H1 (cell line): ENCODE measurements at regions not wholly inside any gene's neighbourhood (a gene's known extent, or its start where the extent isn't known, plus 50 kb on each side); places are given as distances from the start of the nearest gene placed in this dataset.

Experiments
- CTCF ChIA-PET: fragments of 300-600 bp; sonication (Branson Sonifier 250); formaldehyde crosslinking; loops from one replicate; lab custom pipeline; 2021; ENCODE audit not compliant: partially characterized antibody; lab: Charles Lee
- POLR2A ChIA-PET: fragments of 300-600 bp; sonication (Branson Sonifier 250); formaldehyde crosslinking; loops from one replicate; lab custom pipeline; 2021; ENCODE audit warnings: inconsistent platforms; ENCODE audit not compliant: partially characterized antibody; lab: Charles Lee
- DNase-seq, 2 experiments: peaks; one replicate each; pipeline versions ENCODE4 v3.0.0 to v3.0.0-alpha.2; 2010 to 2022; ENCODE audit warnings: low spot score in 2 of 2, low read depth in 1 of 2, mixed read lengths in 1 of 2
- FAIRE-seq: peaks from 2 replicates; lab custom pipeline; 2011; peaks lifted over from hg19 to GRCh38; lab: Jason Lieb, UNC
- H2AFZ ChIP-seq: 2 replicates; pipeline ENCODE4 v1.8.1; 2012; ENCODE audit warnings: low read length, inconsistent platforms
- H2AK5ac ChIP-seq: 2 replicates; pipeline ENCODE4 v1.6.1; 2013; ENCODE audit warnings: low read depth, low read length
- H2BK120ac ChIP-seq: replicated peaks from 2 replicates; pipeline ENCODE3; 2013; ENCODE audit warnings: low read depth, low read length, inconsistent platforms
- H2BK12ac ChIP-seq: 2 replicates; pipeline ENCODE4 v1.6.1; 2013; ENCODE audit warnings: low read depth, low read length
- H2BK15ac ChIP-seq: 2 replicates; pipeline ENCODE4 v1.6.1; 2013; ENCODE audit warnings: low read length
- H2BK20ac ChIP-seq: 2 replicates; pipeline ENCODE4 v1.6.1; 2013; ENCODE audit warnings: low read length
- H2BK5ac ChIP-seq: 2 replicates; pipeline ENCODE4 v1.6.1; 2013; ENCODE audit warnings: low read depth, low read length
- H3K14ac ChIP-seq: 2 replicates; pipeline ENCODE4 v1.6.1; 2013; ENCODE audit warnings: inconsistent platforms; ENCODE audit not compliant: insufficient read length
- H3K18ac ChIP-seq: 2 replicates; pipeline ENCODE4 v1.6.1; 2013; ENCODE audit warnings: low read length; ENCODE audit errors: extremely low read depth
- H3K23ac ChIP-seq: 2 replicates; pipeline ENCODE4 v1.6.1; 2013; ENCODE audit warnings: inconsistent platforms; ENCODE audit not compliant: insufficient read length
- H3K23me2 ChIP-seq: 2 replicates; pipeline ENCODE4 v1.6.1; 2013; ENCODE audit warnings: low read depth, low read length
- H3K27ac ChIP-seq: 2 replicates; pipeline ENCODE4 v1.6.1; 2011; ENCODE audit warnings: low read depth, low read length, inconsistent platforms
- H3K27me3 ChIP-seq, 4 experiments: replicated peaks in 1 of 4; 1 replicate in 1 of 4; 2 replicates in 3 of 4; pipeline versions ENCODE4 v1.6.1 to v1.8.1; 2011 to 2013; ENCODE audit warnings: low read length in 3 of 4, mild to moderate bottlenecking in 3 of 4, inconsistent platforms in 2 of 4, mixed read lengths in 2 of 4, moderate library complexity in 1 of 4; ENCODE audit not compliant: control insufficient read depth in 3 of 4, insufficient read depth in 3 of 4; ENCODE audit errors: extremely low read depth in 1 of 4
- H3K36me3 ChIP-seq, 4 experiments: 2 replicates each; pipeline versions ENCODE4 v1.6.1 to v1.8.1; 2011 to 2013; ENCODE audit warnings: mild to moderate bottlenecking in 4 of 4, low read length in 3 of 4, moderate library complexity in 2 of 4, control low read depth in 1 of 4, inconsistent platforms in 1 of 4; ENCODE audit not compliant: insufficient read depth in 4 of 4, control insufficient read depth in 2 of 4
- H3K4ac ChIP-seq: replicated peaks from 2 replicates; pipeline ENCODE3; 2013; ENCODE audit warnings: low read length, low read depth, mixed read lengths, inconsistent platforms; ENCODE audit not compliant: insufficient read length
- H3K4me1 ChIP-seq, 4 experiments: replicated peaks in 1 of 4; 1 replicate in 1 of 4; 2 replicates in 3 of 4; pipeline versions ENCODE4 v1.6.1 to v1.8.1; 2011 to 2013; ENCODE audit warnings: low read length in 3 of 4, inconsistent platforms in 2 of 4, mixed read lengths in 1 of 4; ENCODE audit not compliant: insufficient read depth in 4 of 4, control insufficient read depth in 3 of 4
- H3K4me2 ChIP-seq, 2 experiments: 2 replicates each; pipeline versions ENCODE4 v1.6.1 to v1.8.1; 2011 to 2013; ENCODE audit warnings: low read depth in 2 of 2, low read length in 2 of 2, control low read depth in 1 of 2, inconsistent platforms in 1 of 2, mild to moderate bottlenecking in 1 of 2; ENCODE audit not compliant: insufficient read depth in 1 of 2
- H3K4me3 ChIP-seq, 4 experiments: fragments of 200-600, 300-600 bp in 1 of 4; sonication (generic), shearing (Covaris generic), sonication (Bioruptor Twin) in 1 of 4; 2 replicates each; pipeline versions ENCODE4 v1.5.1 to v1.8.1; 2011 to 2016; ENCODE audit warnings: low read length in 4 of 4, low read depth in 3 of 4, control low read depth in 2 of 4, inconsistent platforms in 2 of 4, mild to moderate bottlenecking in 2 of 4, mixed read lengths in 1 of 4, moderate library complexity in 1 of 4; ENCODE audit not compliant: insufficient read depth in 2 of 4; ENCODE audit errors: extremely low read depth in 1 of 4
- H3K56ac ChIP-seq: replicated peaks from 2 replicates; pipeline ENCODE3; 2013; ENCODE audit warnings: low read depth, mild to moderate bottlenecking, mixed read lengths, low read length, inconsistent platforms; ENCODE audit not compliant: insufficient read length
- H3K79me1 ChIP-seq: 2 replicates; pipeline ENCODE4 v1.6.1; 2013; ENCODE audit warnings: low read depth, low read length, control low read depth
- H3K79me2 ChIP-seq, 2 experiments: 2 replicates each; pipeline versions ENCODE4 v1.6.1 to v1.8.1; 2012 to 2013; ENCODE audit warnings: low read length in 2 of 2, mild to moderate bottlenecking in 2 of 2, inconsistent platforms in 1 of 2; ENCODE audit not compliant: insufficient read depth in 2 of 2, control insufficient read depth in 1 of 2
- H3K9ac ChIP-seq, 4 experiments: replicated peaks in 1 of 4; 1 replicate in 1 of 4; 2 replicates in 3 of 4; pipeline versions ENCODE4 v1.6.1 to v1.8.1; 2011 to 2013; ENCODE audit warnings: low read depth in 3 of 4, low read length in 3 of 4, control low read depth in 2 of 4, mild to moderate bottlenecking in 2 of 4, moderate library complexity in 2 of 4, inconsistent platforms in 1 of 4; ENCODE audit errors: extremely low read depth in 1 of 4
- H3K9me3 ChIP-seq, 2 experiments: 2 replicates each; pipeline versions ENCODE4 v1.6.1 to v1.8.1; 2012 to 2013; ENCODE audit warnings: mild to moderate bottlenecking in 2 of 2, moderate library complexity in 2 of 2, control low read depth in 1 of 2, inconsistent platforms in 1 of 2, low read depth in 1 of 2, low read length in 1 of 2, mixed read lengths in 1 of 2; ENCODE audit not compliant: insufficient read depth in 2 of 2
- H4K20me1 ChIP-seq, 2 experiments: replicated peaks in 1 of 2; 2 replicates each; pipeline versions ENCODE3 to v1.8.1; 2011 to 2013; ENCODE audit warnings: inconsistent platforms in 2 of 2, low read length in 2 of 2, mild to moderate bottlenecking in 1 of 2; ENCODE audit not compliant: insufficient read depth in 2 of 2, control insufficient read depth in 1 of 2
- H4K5ac ChIP-seq: 2 replicates; pipeline ENCODE4 v1.6.1; 2013; ENCODE audit warnings: low read length, low read depth, mixed read lengths, inconsistent platforms; ENCODE audit not compliant: insufficient read length
- H4K8ac ChIP-seq: 2 replicates; pipeline ENCODE4 v1.8.0; 2013; ENCODE audit warnings: mild to moderate bottlenecking, moderate library complexity, low read length, inconsistent platforms; ENCODE audit not compliant: insufficient read depth; ENCODE audit errors: extremely low read depth
- H4K91ac ChIP-seq: replicated peaks from 2 replicates; pipeline ENCODE3; 2013; ENCODE audit warnings: low read length, mixed read lengths, inconsistent platforms; ENCODE audit not compliant: insufficient read length
- BACH1 ChIP-seq: IDR thresholded peaks from 2 replicates; pipeline ENCODE4 v1.6.1; 2012; ENCODE audit warnings: low read length, improper control_type of control experiment
- BRCA1 ChIP-seq: IDR thresholded peaks from 2 replicates; pipeline ENCODE4 v1.6.1; 2012; ENCODE audit warnings: low read depth, low read length, improper control_type of control experiment
- CHD2 ChIP-seq: IDR thresholded peaks from 2 replicates; pipeline ENCODE4 v1.6.1; 2012; ENCODE audit warnings: low read length, improper control_type of control experiment
- GTF2F1 ChIP-seq: IDR thresholded peaks from 2 replicates; pipeline ENCODE4 v1.6.1; 2012; ENCODE audit warnings: low read depth, low read length, improper control_type of control experiment, borderline replicate concordance
- HDAC2 ChIP-seq, 2 experiments: fragments of 300-600 bp in 1 of 2; sonication (generic) in 1 of 2; IDR thresholded peaks; 2 replicates each; pipeline ENCODE4 v1.6.1; 2011 to 2012; ENCODE audit warnings: low read depth in 2 of 2, low read length in 2 of 2, mild to moderate bottlenecking in 2 of 2, moderate library complexity in 2 of 2, borderline replicate concordance in 1 of 2, inconsistent platforms in 1 of 2
- KDM5A ChIP-seq: fragments of 200-600 bp; IDR thresholded peaks from 2 replicates; pipeline ENCODE4 v1.7.1; 2012; ENCODE audit warnings: mild to moderate bottlenecking, low read length, inconsistent platforms, mixed read lengths
- POU5F1 ChIP-seq: IDR thresholded peaks from 2 replicates; pipeline ENCODE4 v1.6.1; 2011; ENCODE audit warnings: low read depth, mild to moderate bottlenecking, low read length, moderate library complexity
- RBBP5 ChIP-seq: IDR thresholded peaks from 2 replicates; pipeline ENCODE4 v1.7.1; 2012; ENCODE audit warnings: low read depth, mild to moderate bottlenecking, inconsistent platforms, low read length, moderate library complexity, borderline replicate concordance
- SAP30 ChIP-seq: fragments of 300-600 bp; sonication (generic); IDR thresholded peaks from 2 replicates; pipeline ENCODE4 v1.7.1; 2012; ENCODE audit warnings: low read length, moderate library complexity, mild to moderate bottlenecking, inconsistent platforms; ENCODE audit not compliant: insufficient read depth, insufficient replicate concordance
- SIRT6 ChIP-seq: IDR thresholded peaks from one replicate; pipeline ENCODE4 v1.7.1; 2012; ENCODE audit warnings: low read length, inconsistent platforms
- SP2 ChIP-seq: IDR thresholded peaks from 2 replicates; pipeline ENCODE4 v1.6.1; 2012; ENCODE audit warnings: mild to moderate bottlenecking, low read length, inconsistent platforms
- SRF ChIP-seq: IDR thresholded peaks from 2 replicates; pipeline ENCODE4 v1.6.1; 2011; ENCODE audit warnings: mild to moderate bottlenecking, low read depth, low read length, moderate library complexity
- TEAD4 ChIP-seq: IDR thresholded peaks from 2 replicates; pipeline ENCODE4 v1.6.1; 2012; ENCODE audit warnings: low read depth, low read length, inconsistent platforms, mixed read lengths

GRCh38 chr6:138018297-138018696, 88.9 kb downstream of the PERP start:
- Histone ChIP-seq H4K91ac (no peak overlapping the region), H3K4ac (no peak overlapping the region), H3K27me3 (no peaks in the 10 kb centered on the region), H3K4me3 (no peak overlapping the region)
- FAIRE-seq = no peak
- no peak for DNase-seq
- CTCF ChIA-PET = interaction anchor here (0.9 to 4.0 kb wide), 2 partner anchors 11 to 20 kb away, joined by 3 to 46 read pairs; no protein-coding TSS in a partner anchor
- TF ChIP-seq SAP30 (no peak), BRCA1 (no peak), BACH1 (no peak), TEAD4 (no peak), GTF2F1 (no peak), CHD2 (no peak), SP2 (no peak), KDM5A (no peak), SRF (no peak), HDAC2 (IDR thresholded peaks at IDR 0.05; ENCODE audit: borderline replicate concordance in 1 of 2, low read depth in 2 of 2, low read length in 2 of 2) (no peak), SIRT6 (no peak), RBBP5 (no peak), POU5F1 (no peak)
- TF ChIP-seq, all 59 proteins: peak for 0
- Histone ChIP-seq H3K79me1 (no peaks in the 10 kb centered on the region), H3K9ac (no peak overlapping the region), H3K23me2 (no peaks in the 10 kb centered on the region), H3K9me3 (no peaks in the 10 kb centered on the region), H3K4me1 (no peaks in the 10 kb centered on the region), H2BK5ac (no peak overlapping the region), H2BK120ac (no peak overlapping the region), H4K8ac (no peak overlapping the region), H4K20me1 (no peaks in the 10 kb centered on the region), H3K36me3 (no peaks in the 10 kb centered on the region), H3K4me2 (no peak overlapping the region), H3K79me2 (no peaks in the 10 kb centered on the region), H3K14ac (no peak overlapping the region), H4K5ac (no peak overlapping the region), H2AK5ac (no peak overlapping the region), H2BK15ac (no peak overlapping the region), H3K27ac (no peak overlapping the region), H2BK12ac (no peak overlapping the region), H3K23ac (no peak overlapping the region), H2BK20ac (no peak overlapping the region), H3K56ac (no peak overlapping the region), H2AFZ (no peak overlapping the region), H3K18ac (no peak overlapping the region)
- POLR2A ChIA-PET = no interaction called here
